ENCODE measurements at regions not wholly inside any gene's neighbourhood (a gene's known extent, or its start where the extent isn't known, plus 50 kb on each side); places are given as distances from the start of the nearest gene placed in this dataset.

DNA sequence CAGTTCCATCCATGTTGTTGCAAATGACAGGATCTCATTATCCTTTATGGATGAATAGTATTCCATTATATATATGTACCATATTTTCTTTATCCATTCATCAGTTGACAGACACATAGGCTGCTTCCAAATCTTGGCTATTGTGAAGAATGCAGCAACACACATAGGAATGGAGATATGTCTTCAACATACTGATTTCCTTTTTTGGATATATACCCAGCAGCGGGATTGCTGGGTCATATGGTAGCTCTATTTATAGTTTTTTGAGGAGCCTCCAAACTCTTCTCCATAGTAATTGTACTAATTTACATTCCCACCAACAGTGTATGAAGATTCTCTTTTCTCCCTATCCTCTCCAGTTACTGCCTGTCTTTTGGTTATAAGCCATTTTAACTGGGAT is 383.9 kb upstream of the CHORDC1 start:
- no peak for TF ChIP-seq CTCF (IDR thresholded peaks at IDR 0.05; ENCODE audit: insufficient read depth, low read depth, low read length, missing control alignments)
- DNase-seq (ENCODE audit: low read depth): no peak
- H3K4me3 ChIP-seq (ENCODE audit: low read length): no peak overlapping the region

GRCh38 chr11:90601261-90601660 is 378.4 kb upstream of the CHORDC1 start:
- no peak for TF ChIP-seq CTCF (IDR thresholded peaks at IDR 0.05; ENCODE audit: insufficient read depth, low read depth, low read length, missing control alignments)
- H3K4me3 ChIP-seq (ENCODE audit: low read length): no peak overlapping the region
- DNase-seq (ENCODE audit: low read depth): no peak

- H3K4me3 ChIP-seq (ENCODE audit: low read length): no peak overlapping the region
- DNase-seq (ENCODE audit: low read depth): no peak
- no peak for TF ChIP-seq CTCF (IDR thresholded peaks at IDR 0.05; ENCODE audit: insufficient read depth, low read depth, low read length, missing control alignments)
Measured at GRCh38 chr11:90594658-90595057, 371.8 kb upstream of the CHORDC1 start.

- H3K4me3 ChIP-seq (ENCODE audit: low read length): no peak overlapping the region
- TF ChIP-seq CTCF (IDR thresholded peaks at IDR 0.05; ENCODE audit: insufficient read depth, low read depth, low read length, missing control alignments): no peak
- DNase-seq (ENCODE audit: low read depth): no peak
Measured at GRCh38 chr11:90593099-90593498, 370.2 kb upstream of the CHORDC1 start.

GRCh38 chr11:90590286-90590685 is 367.4 kb upstream of the CHORDC1 start:
- no peak for DNase-seq (ENCODE audit: low read depth)
- no peak overlapping the region for H3K4me3 ChIP-seq (ENCODE audit: low read length)
- TF ChIP-seq CTCF (IDR thresholded peaks at IDR 0.05; ENCODE audit: insufficient read depth, low read depth, low read length, missing control alignments): no peak

GRCh38 chr11:90589735-90590134 is 366.9 kb upstream of the CHORDC1 start:
- H3K4me3 ChIP-seq (ENCODE audit: low read length): no peak overlapping the region
- TF ChIP-seq CTCF (IDR thresholded peaks at IDR 0.05; ENCODE audit: insufficient read depth, low read depth, low read length, missing control alignments): no peak
- no peak for DNase-seq (ENCODE audit: low read depth)

DNA sequence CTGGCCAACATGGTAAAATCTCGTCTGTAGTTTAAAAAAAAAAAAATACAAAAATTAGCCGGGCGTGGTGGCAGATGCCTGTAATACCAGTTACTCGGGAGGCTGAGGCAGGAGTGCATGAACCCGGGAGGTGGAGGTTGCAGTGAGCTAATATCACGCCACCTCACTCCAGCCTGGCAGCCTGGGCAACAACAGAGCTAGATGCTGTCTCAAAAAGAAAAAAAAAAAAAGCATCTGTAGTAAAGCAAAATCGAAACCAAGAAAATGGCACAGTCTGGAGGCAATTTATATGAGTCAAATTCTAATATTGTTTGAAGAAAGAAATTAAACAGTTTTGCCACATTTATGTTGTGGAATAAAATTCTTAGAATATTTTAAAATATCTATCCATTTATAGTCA is 365.0 kb upstream of the CHORDC1 start:
- no peak overlapping the region for H3K4me3 ChIP-seq (ENCODE audit: low read length)
- DNase-seq (ENCODE audit: low read depth): no peak

More for the DNA sequence above, 365.0 kb upstream of the CHORDC1 start:
- TF ChIP-seq CTCF (IDR thresholded peaks at IDR 0.05; ENCODE audit: insufficient read depth, low read depth, low read length, missing control alignments): no peak

Data from epithelial cell of esophagus (primary cell).